BJ (cell line): ENCODE measurements at regions not wholly inside any gene's neighbourhood (a gene's known extent, or its start where the extent isn't known, plus 50 kb on each side); places are given as distances from the start of the nearest gene placed in this dataset.

Experiments
- CTCF ChIA-PET: fragments of 350-600 bp; formaldehyde crosslinking; extraction: SDS; loops from one replicate; lab custom pipeline; 2021; ENCODE audit warnings: antibody characterized with exemption, inconsistent platforms; lab: Yijun Ruan, JAX
- POLR2A ChIA-PET: fragments of 300-600 bp; sonication (Branson Sonifier 250); formaldehyde crosslinking; extraction: SDS; loops from one replicate; lab custom pipeline; 2021; ENCODE audit warnings: antibody characterized with exemption; lab: Charles Lee
- DNase-seq: peaks from one replicate; pipeline ENCODE4 v3.0.0-alpha.2; 2011; ENCODE audit warnings: low read depth
- H3K27me3 ChIP-seq: 2 replicates; pipeline ENCODE4 v1.6.0; 2011; ENCODE audit warnings: low read length; ENCODE audit not compliant: control insufficient read depth, insufficient read depth
- H3K36me3 ChIP-seq: 2 replicates; pipeline ENCODE4 v1.5.1; 2011; ENCODE audit warnings: low read length; ENCODE audit not compliant: control insufficient read depth, insufficient read depth
- H3K4me3 ChIP-seq: 2 replicates; pipeline ENCODE4 v1.5.1; 2011; ENCODE audit warnings: low read depth, mild to moderate bottlenecking, control low read depth, low read length
- TF ChIP-seq, protein P1 (sequence below): IDR thresholded peaks from 2 replicates; pipeline ENCODE4 v1.5.1; 2011; ENCODE audit warnings: low read depth, mild to moderate bottlenecking, control low read depth, inconsistent platforms, low read length, moderate library complexity; ENCODE audit not compliant: insufficient read depth

DNA sequence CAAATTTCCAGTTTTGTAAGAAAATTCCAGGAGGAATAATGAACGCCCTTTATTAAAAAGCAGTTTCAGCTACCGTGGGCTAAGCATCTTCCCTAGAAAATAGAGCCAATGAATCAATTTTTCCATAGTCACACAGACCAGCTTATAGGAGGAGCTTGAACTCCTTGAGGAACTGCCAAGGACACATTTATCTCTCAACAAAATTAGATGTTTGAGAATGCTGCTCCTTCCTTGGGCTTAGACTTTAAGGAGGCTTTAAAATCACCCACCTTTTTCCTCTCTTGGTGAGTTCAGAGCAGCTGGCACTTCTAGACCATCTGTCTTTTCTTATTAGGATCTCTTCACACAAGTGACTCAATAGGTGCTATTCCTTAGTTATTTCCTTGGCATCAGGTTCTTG, 588.0 kb downstream of the SQOR start:
- ChIA-PET CTCF (no interaction called here), POLR2A (no interaction called here)
- TF ChIP-seq, protein P1, sequence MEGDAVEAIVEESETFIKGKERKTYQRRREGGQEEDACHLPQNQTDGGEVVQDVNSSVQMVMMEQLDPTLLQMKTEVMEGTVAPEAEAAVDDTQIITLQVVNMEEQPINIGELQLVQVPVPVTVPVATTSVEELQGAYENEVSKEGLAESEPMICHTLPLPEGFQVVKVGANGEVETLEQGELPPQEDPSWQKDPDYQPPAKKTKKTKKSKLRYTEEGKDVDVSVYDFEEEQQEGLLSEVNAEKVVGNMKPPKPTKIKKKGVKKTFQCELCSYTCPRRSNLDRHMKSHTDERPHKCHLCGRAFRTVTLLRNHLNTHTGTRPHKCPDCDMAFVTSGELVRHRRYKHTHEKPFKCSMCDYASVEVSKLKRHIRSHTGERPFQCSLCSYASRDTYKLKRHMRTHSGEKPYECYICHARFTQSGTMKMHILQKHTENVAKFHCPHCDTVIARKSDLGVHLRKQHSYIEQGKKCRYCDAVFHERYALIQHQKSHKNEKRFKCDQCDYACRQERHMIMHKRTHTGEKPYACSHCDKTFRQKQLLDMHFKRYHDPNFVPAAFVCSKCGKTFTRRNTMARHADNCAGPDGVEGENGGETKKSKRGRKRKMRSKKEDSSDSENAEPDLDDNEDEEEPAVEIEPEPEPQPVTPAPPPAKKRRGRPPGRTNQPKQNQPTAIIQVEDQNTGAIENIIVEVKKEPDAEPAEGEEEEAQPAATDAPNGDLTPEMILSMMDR: no peak
- no peaks in the 10 kb centered on the region for H3K27me3 ChIP-seq
- DNase-seq: no peak
- H3K36me3 ChIP-seq: no peaks in the 10 kb centered on the region
- no peak overlapping the region for H3K4me3 ChIP-seq

DNA sequence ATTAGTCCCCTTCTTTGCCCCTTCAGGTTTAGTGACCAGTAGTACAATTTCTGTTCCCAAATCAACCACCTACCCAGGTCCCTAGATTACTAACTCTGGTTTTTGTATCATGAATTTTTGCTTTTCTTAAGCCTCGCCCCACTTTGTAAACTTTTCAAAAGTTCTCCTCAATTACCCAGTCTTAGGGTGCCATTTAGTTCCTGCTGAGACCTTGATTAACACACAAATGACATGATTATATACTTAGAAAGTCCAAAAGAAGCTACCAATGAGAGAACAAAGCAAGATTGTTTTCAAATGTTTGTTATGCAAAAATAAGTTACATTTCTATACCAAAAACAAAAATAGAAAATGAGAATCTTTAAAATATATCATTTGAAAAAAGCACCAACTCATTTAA, 594.4 kb downstream of the SQOR start:
- DNase-seq: no peak
- Histone ChIP-seq H3K27me3 (no peaks in the 10 kb centered on the region), H3K36me3 (no peaks in the 10 kb centered on the region), H3K4me3 (no peak overlapping the region)
- ChIA-PET CTCF (no interaction called here), POLR2A (no interaction called here)
- TF ChIP-seq, protein P1: no peak

DNA sequence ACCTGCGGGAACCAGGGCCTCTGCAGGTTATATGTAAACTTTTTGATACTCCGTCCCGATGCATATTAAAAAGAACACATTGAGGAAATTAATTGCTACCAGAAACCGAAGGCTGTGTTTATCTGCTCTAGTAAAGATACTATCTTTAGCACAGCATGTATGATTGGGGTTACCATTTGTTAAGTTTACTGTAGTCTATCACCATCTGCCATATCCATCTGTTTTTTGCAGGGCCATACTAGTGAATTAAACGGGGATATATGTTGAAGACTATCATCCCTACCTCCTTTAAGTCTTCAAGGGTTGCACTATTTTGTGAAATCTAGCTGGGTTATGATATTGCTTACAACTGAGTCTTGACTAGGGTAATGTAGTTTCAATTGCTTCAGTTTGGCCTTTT, 597.0 kb downstream of the SQOR start:
- Histone ChIP-seq H3K36me3 (no peaks in the 10 kb centered on the region), H3K27me3 (no peaks in the 10 kb centered on the region), H3K4me3 (no peak overlapping the region)
- CTCF ChIA-PET: interaction anchor here (1.1 kb wide), 1 partner anchor 14 kb away, joined by 3 read pairs; no protein-coding TSS in a partner anchor
- DNase-seq: no peak
- POLR2A ChIA-PET: no interaction called here
- TF ChIP-seq, protein P1: no peak

DNA sequence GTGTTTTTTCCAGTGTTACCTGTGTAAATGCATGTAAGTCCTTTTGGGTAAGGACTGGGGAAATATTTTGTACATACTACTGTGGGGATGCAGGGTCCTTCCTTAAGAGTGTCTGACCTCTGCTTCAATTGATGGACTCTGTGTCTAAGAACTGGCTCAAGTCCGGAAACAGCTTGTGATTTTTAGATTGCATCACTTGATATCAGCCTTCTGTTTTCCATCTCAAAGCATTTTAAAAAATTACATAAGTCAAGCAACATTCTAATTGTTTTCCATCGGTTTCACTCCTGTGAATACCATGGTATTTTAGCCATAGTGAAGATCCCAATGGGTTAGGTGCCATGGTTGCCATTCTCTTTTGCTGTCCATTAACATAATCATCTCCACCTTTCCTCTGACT, 597.6 kb downstream of the SQOR start:
- no peak for DNase-seq
- ChIA-PET POLR2A (no interaction called here), CTCF (interaction anchor here (1.1 kb wide), 1 partner anchor 15 kb away, joined by 3 read pairs; no protein-coding TSS in a partner anchor)
- TF ChIP-seq, protein P1: no peak
- Histone ChIP-seq H3K4me3 (no peak overlapping the region), H3K36me3 (no peaks in the 10 kb centered on the region), H3K27me3 (no peaks in the 10 kb centered on the region)

DNA sequence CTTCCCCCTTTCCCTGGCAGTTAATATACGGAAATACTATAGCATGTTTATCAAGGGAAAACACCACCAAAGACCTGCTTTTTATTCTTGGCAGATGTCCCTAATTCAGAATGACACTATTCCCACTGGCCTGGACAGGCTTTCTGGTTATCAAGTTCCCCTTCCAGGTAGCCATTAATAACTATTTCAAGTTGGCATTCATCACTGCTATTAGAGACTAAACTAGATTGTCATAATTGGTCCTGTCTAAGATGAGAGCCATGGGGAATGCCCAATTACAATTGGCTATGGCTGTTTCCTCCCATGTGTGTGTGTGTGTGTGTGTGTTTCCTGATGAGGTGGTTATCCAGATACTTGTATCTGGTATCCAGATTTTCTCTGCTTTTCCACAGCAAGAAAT, 608.1 kb downstream of the SQOR start:
- CTCF ChIA-PET: no interaction called here
- no peaks in the 10 kb centered on the region for H3K36me3 ChIP-seq

More for the DNA sequence above, 608.1 kb downstream of the SQOR start:
- POLR2A ChIA-PET: no interaction called here
- Histone ChIP-seq H3K27me3 (no peaks in the 10 kb centered on the region), H3K4me3 (no peak overlapping the region)
- TF ChIP-seq, protein P1: no peak
- DNase-seq: no peak
